ENCODE measurements at regions not wholly inside any gene's neighbourhood (a gene's known extent, or its start where the extent isn't known, plus 50 kb on each side); places are given as distances from the start of the nearest gene placed in this dataset.

GRCh38 chr4:27148211-27148895 is 287.7 kb downstream of the STIM2 start:
- no peak overlapping the region for H3K27ac Mint-ChIP-seq (ENCODE audit: unreplicated experiment)
- no peak overlapping the region for H3K4me3 Mint-ChIP-seq
- DNase-seq (ENCODE audit: low read depth, low spot score): no peak
- peaks cover 2% of the 10 kb centered on the region for H3K36me3 Mint-ChIP-seq (ENCODE audit: low read depth)
- H3K9me3 Mint-ChIP-seq: peaks cover 12% of the 10 kb centered on the region
- H3K4me1 Mint-ChIP-seq: no peaks in the 10 kb centered on the region
- TF ChIP-seq CTCF (conservative IDR thresholded peaks at IDR 0.05): no peak
- H3K27me3 Mint-ChIP-seq (ENCODE audit: low read depth): no peaks in the 10 kb centered on the region

GRCh38 chr4:27149541-27150212 is 289.0 kb downstream of the STIM2 start:
- no peak for DNase-seq (ENCODE audit: low read depth, low spot score)
- no peaks in the 10 kb centered on the region for H3K27me3 Mint-ChIP-seq (ENCODE audit: low read depth)
- no peak overlapping the region for H3K27ac Mint-ChIP-seq (ENCODE audit: unreplicated experiment)
- peaks cover 12% of the 10 kb centered on the region for H3K9me3 Mint-ChIP-seq
- H3K4me3 Mint-ChIP-seq: no peak overlapping the region
- peaks cover 2% of the 10 kb centered on the region for H3K36me3 Mint-ChIP-seq (ENCODE audit: low read depth)
- H3K4me1 Mint-ChIP-seq: peaks cover 6% of the 10 kb centered on the region
- TF ChIP-seq CTCF (conservative IDR thresholded peaks at IDR 0.05): no peak

- Mint-ChIP-seq H3K4me3 (no peak overlapping the region), H3K27me3 (ENCODE audit: low read depth) (no peaks in the 10 kb centered on the region), H3K9me3 (peaks cover 7% of the 10 kb centered on the region), H3K36me3 (ENCODE audit: low read depth) (peaks cover 2% of the 10 kb centered on the region), H3K4me1 (peaks cover 22% of the 10 kb centered on the region), H3K27ac (ENCODE audit: unreplicated experiment) (no peak overlapping the region)
- no peak for TF ChIP-seq CTCF (conservative IDR thresholded peaks at IDR 0.05)
- DNase-seq (ENCODE audit: low read depth, low spot score): no peak
Measured at GRCh38 chr4:27152703-27153102, 292.1 kb downstream of the STIM2 start.

- Mint-ChIP-seq H3K36me3 (ENCODE audit: low read depth) (no peaks in the 10 kb centered on the region), H3K27me3 (ENCODE audit: low read depth) (no peaks in the 10 kb centered on the region), H3K27ac (ENCODE audit: unreplicated experiment) (no peak overlapping the region), H3K9me3 (peaks cover 4% of the 10 kb centered on the region), H3K4me3 (no peak overlapping the region), H3K4me1 (peaks cover 22% of the 10 kb centered on the region)
- TF ChIP-seq CTCF (conservative IDR thresholded peaks at IDR 0.05): no peak
- no peak for DNase-seq (ENCODE audit: low read depth, low spot score)
Measured at GRCh38 chr4:27154706-27155105, 294.1 kb downstream of the STIM2 start.

GRCh38 chr4:27161191-27161590 is 300.6 kb downstream of the STIM2 start:
- TF ChIP-seq CTCF (conservative IDR thresholded peaks at IDR 0.05): no peak
- no peaks in the 10 kb centered on the region for H3K36me3 Mint-ChIP-seq (ENCODE audit: low read depth)
- no peak for DNase-seq (ENCODE audit: low read depth, low spot score)
- peaks cover 3% of the 10 kb centered on the region for H3K9me3 Mint-ChIP-seq
- H3K4me1 Mint-ChIP-seq: peaks cover 1% of the 10 kb centered on the region
- no peak overlapping the region for H3K4me3 Mint-ChIP-seq
- no peak overlapping the region for H3K27ac Mint-ChIP-seq (ENCODE audit: unreplicated experiment)
- no peaks in the 10 kb centered on the region for H3K27me3 Mint-ChIP-seq (ENCODE audit: low read depth)

Data from neural crest cell (in vitro differentiated cells).